ENCODE measurements at regions not wholly inside any gene's neighbourhood (a gene's known extent, or its start where the extent isn't known, plus 50 kb on each side); places are given as distances from the start of the nearest gene placed in this dataset.

GRCh38 chr16:13426736-13427135, 493.2 kb upstream of the ERCC4 start:
- DNase-seq (ENCODE audit: extremely low read depth, insufficient read length), result no peak
- no peak overlapping the region for H3K4me3 ChIP-seq (replicated peaks; ENCODE audit: low read depth, low read length)
- H3K27me3 ChIP-seq (replicated peaks; ENCODE audit: control insufficient read depth, insufficient read depth, low read length), result no peaks in the 10 kb centered on the region; the same call in 1 of the 2 replicates
- no peaks in the 10 kb centered on the region for H3K36me3 ChIP-seq (ENCODE audit: control insufficient read depth, insufficient read depth, low read length)
- no peak for TF ChIP-seq CTCF (IDR thresholded peaks at IDR 0.05; ENCODE audit: insufficient read depth, low read length, poor library complexity, severe bottlenecking)

GRCh38 chr16:13427943-13428342, 492.0 kb upstream of the ERCC4 start:
- H3K4me3 ChIP-seq (replicated peaks; ENCODE audit: low read depth, low read length), result no peak overlapping the region
- no peak for TF ChIP-seq CTCF (IDR thresholded peaks at IDR 0.05; ENCODE audit: insufficient read depth, low read length, poor library complexity, severe bottlenecking)
- H3K27me3 ChIP-seq (replicated peaks; ENCODE audit: control insufficient read depth, insufficient read depth, low read length), result no peaks in the 10 kb centered on the region
- DNase-seq (ENCODE audit: extremely low read depth, insufficient read length), result no peak
- H3K36me3 ChIP-seq (ENCODE audit: control insufficient read depth, insufficient read depth, low read length), result no peaks in the 10 kb centered on the region

- DNase-seq (ENCODE audit: extremely low read depth, insufficient read length), result no peak
- H3K27me3 ChIP-seq (replicated peaks; ENCODE audit: control insufficient read depth, insufficient read depth, low read length), result no peaks in the 10 kb centered on the region
- no peak overlapping the region for H3K4me3 ChIP-seq (replicated peaks; ENCODE audit: low read depth, low read length)
- H3K36me3 ChIP-seq (ENCODE audit: control insufficient read depth, insufficient read depth, low read length), result no peaks in the 10 kb centered on the region
- TF ChIP-seq CTCF (IDR thresholded peaks at IDR 0.05; ENCODE audit: insufficient read depth, low read length, poor library complexity, severe bottlenecking), result no peak
Measured at GRCh38 chr16:13429416-13429815, 490.5 kb upstream of the ERCC4 start.

GRCh38 chr16:13435415-13435814, 484.5 kb upstream of the ERCC4 start:
- no peak for DNase-seq (ENCODE audit: extremely low read depth, insufficient read length)
- Histone ChIP-seq H3K4me3 (replicated peaks; ENCODE audit: low read depth, low read length) (no peak overlapping the region), H3K27me3 (replicated peaks; ENCODE audit: control insufficient read depth, insufficient read depth, low read length) (no peaks in the 10 kb centered on the region), H3K36me3 (ENCODE audit: control insufficient read depth, insufficient read depth, low read length) (no peaks in the 10 kb centered on the region)
- TF ChIP-seq CTCF (IDR thresholded peaks at IDR 0.05; ENCODE audit: insufficient read depth, low read length, poor library complexity, severe bottlenecking), result no peak

GRCh38 chr16:13435873-13436474, 484.0 kb upstream of the ERCC4 start:
- TF ChIP-seq CTCF (IDR thresholded peaks at IDR 0.05; ENCODE audit: insufficient read depth, low read length, poor library complexity, severe bottlenecking), result peak; percentile 45
- Histone ChIP-seq H3K4me3 (replicated peaks; ENCODE audit: low read depth, low read length) (no peak overlapping the region; the same call in 1 of the 2 replicates), H3K27me3 (replicated peaks; ENCODE audit: control insufficient read depth, insufficient read depth, low read length) (no peaks in the 10 kb centered on the region), H3K36me3 (ENCODE audit: control insufficient read depth, insufficient read depth, low read length) (no peaks in the 10 kb centered on the region)
- no peak for DNase-seq (ENCODE audit: extremely low read depth, insufficient read length)
